Stomach (tissue), 8 donors: ENCODE measurements at regions not wholly inside any gene's neighbourhood (a gene's known extent, or its start where the extent isn't known, plus 50 kb on each side); places are given as distances from the start of the nearest gene placed in this dataset.

Source experiments
- DNase-seq, 2 donors: peaks; one replicate each; pipeline versions ENCODE4 v3.0.0 to v3.0.0-alpha.2; 2013 to 2019
- H3K27ac ChIP-seq, 5 donors: fragments of 200-600 bp in 4 of 5; sonication (generic) in 4 of 5; one replicate each; pipeline ENCODE4 v1.5.1; 2013 to 2019; ENCODE audit warnings: mild to moderate bottlenecking in 1 of 5, moderate library complexity in 1 of 5
- H3K27me3 ChIP-seq, 3 donors: fragments of 200-600 bp; sonication (generic); one replicate each; pipeline ENCODE4 v1.5.1; 2017 to 2019; ENCODE audit warnings: mixed run types in 1 of 3
- H3K36me3 ChIP-seq, 4 donors: fragments of 200-600 bp; sonication (generic); 1 replicate in 3 of 4; 2 replicates in 1 of 4; pipeline ENCODE4 v1.5.1; 2016 to 2019
- H3K4me1 ChIP-seq, 4 donors: fragments of 200-600 bp; sonication (generic); one replicate each; pipeline ENCODE4 v1.5.1; 2016 to 2019
- H3K4me3 ChIP-seq, 4 donors: fragments of 200-600 bp; sonication (generic) in 3 of 4; one replicate each; pipeline ENCODE4 v1.5.1; 2016 to 2019; ENCODE audit warnings: mild to moderate bottlenecking in 1 of 4
- H3K9me3 ChIP-seq, 4 donors: fragments of 200-600 bp; sonication (generic); one replicate each; pipeline ENCODE4 v1.5.1; 2016 to 2019
- EP300 ChIP-seq: sonication (generic); formaldehyde crosslinking; IDR thresholded peaks from one replicate; pipeline ENCODE4 v1.6.1; 2017; ENCODE audit warnings: antibody characterized with exemption
- POLR2A ChIP-seq, 4 donors: fragments of 450-650 bp; IDR thresholded peaks; one replicate each; pipeline ENCODE4 v1.6.1; 2016; ENCODE audit warnings: antibody characterized with exemption in 4 of 4, control low read depth in 2 of 4, mild to moderate bottlenecking in 1 of 4, moderate library complexity in 1 of 4
- POLR2AphosphoS5 ChIP-seq, 3 donors: sonication (generic); formaldehyde crosslinking; IDR thresholded peaks; one replicate each; pipeline ENCODE4 v1.6.1; 2016; ENCODE audit warnings: antibody characterized with exemption in 3 of 3
- WGBS, 5 donors: extraction: QIAGEN DNeasy Blood & Tissue Kit in 3 of 5; methylation state at CpG; one replicate each; pipeline versions ENCODE4 v1.1.5 to v1.1.7; 2013 to 2018; 5-methylcytosine and 5-hydroxymethylcytosine counted together
- intact Hi-C: fragments of 100-400 bp; cut with DNase I; formaldehyde crosslinking; loops from one replicate; pipeline ENCODE4 v1.15.1; 2023; ENCODE audit warnings: low total_unique reads
- TF ChIP-seq, protein P1 (sequence below), 7 experiments: fragments of 450-650 bp in 4 of 7; fragments of 200-600 bp in 3 of 7; sonication (generic) in 3 of 7; IDR thresholded peaks; one replicate each; pipeline ENCODE4 v1.5.1; 2016 to 2019; ENCODE audit warnings: antibody characterized with exemption in 7 of 7, control low read depth in 2 of 7, mild to moderate bottlenecking in 1 of 7
- donor health status: healthy with polysubstance abuse.
- donor health status: Bipolar disorder and iron deficiency.
- donor health status: healthy.

DNA sequence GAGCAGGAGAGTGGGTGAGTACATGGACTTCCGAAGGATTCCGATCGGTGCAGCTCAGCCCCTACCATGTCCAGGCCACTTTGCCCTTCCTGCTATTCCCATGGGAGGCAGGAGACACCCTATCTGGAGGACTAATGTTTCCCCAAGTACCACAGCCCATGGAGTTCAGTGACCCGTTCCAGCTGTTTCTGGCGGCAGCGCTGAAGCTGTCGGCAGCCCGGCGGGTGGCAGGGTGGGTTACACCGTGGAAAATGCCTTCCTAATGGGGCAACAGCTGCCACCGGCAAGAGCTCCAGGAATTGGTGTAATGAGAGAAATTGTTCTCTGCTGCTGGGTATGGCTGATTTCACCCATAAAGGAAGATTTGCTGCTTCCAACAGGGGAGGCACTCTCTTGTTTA lies 98.3 kb downstream of the MYCN start:
- Histone ChIP-seq H3K27ac (no peak overlapping the region), H3K4me3 (no peak overlapping the region), H3K27me3 (peaks cover 0 to 8% (median 0%) of the 10 kb centered on the region in 3 donors), H3K4me1 (no peaks in the 10 kb centered on the region), H3K9me3 (no peaks in the 10 kb centered on the region), H3K36me3 (no peaks in the 10 kb centered on the region)
- intact Hi-C loops: no loop called here
- TF ChIP-seq POLR2A (IDR thresholded peaks at IDR 0.05) (no peak), POLR2AphosphoS5 (IDR thresholded peaks at IDR 0.05) (no peak), EP300 (no peak)
- TF ChIP-seq, protein P1, sequence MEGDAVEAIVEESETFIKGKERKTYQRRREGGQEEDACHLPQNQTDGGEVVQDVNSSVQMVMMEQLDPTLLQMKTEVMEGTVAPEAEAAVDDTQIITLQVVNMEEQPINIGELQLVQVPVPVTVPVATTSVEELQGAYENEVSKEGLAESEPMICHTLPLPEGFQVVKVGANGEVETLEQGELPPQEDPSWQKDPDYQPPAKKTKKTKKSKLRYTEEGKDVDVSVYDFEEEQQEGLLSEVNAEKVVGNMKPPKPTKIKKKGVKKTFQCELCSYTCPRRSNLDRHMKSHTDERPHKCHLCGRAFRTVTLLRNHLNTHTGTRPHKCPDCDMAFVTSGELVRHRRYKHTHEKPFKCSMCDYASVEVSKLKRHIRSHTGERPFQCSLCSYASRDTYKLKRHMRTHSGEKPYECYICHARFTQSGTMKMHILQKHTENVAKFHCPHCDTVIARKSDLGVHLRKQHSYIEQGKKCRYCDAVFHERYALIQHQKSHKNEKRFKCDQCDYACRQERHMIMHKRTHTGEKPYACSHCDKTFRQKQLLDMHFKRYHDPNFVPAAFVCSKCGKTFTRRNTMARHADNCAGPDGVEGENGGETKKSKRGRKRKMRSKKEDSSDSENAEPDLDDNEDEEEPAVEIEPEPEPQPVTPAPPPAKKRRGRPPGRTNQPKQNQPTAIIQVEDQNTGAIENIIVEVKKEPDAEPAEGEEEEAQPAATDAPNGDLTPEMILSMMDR (IDR thresholded peaks at IDR 0.05): no peak
- DNase-seq: no peak
- 88 to 91% (median 89%) methylated on average over 4 to 11 of the region's 11 CpGs for WGBS, 5 donors

DNA sequence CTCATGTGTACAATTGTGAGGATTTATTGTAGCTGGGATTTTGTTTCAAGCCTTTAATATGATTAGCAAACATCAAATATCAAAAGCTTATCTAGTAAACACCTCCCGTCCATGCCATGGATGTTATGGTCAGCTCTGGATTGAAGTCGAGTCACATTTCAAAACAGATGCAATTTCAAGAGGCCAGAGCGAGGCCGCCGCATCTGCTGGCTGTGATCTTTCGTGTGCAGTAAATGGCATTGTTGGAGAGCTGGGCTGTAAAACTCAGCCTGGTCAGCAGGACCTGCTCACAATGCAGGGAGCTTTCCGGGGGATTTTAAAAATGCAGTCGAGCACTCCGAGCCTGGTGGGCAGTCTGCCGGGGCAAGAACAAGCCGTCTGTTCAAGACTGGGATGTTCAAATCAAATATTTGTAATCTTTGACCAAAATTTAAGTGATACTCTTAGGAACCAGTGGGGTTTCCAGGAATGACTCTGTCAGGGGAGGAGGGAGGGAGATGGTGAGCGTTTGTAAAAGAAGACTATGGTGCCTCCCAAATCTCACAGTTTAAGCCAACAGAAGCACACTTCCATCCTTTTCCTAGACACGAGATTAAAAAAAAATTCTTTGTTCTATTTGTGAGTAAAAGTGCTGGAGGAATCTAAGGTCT lies 97.6 kb downstream of the MYCN start:
- no peak overlapping the region for H3K4me3 ChIP-seq
- H3K27me3 ChIP-seq: peaks cover 0 to 8% (median 0%) of the 10 kb centered on the region in 3 donors
- TF ChIP-seq EP300 (no peak), POLR2A (IDR thresholded peaks at IDR 0.05) (no peak), POLR2AphosphoS5 (IDR thresholded peaks at IDR 0.05) (no peak)
- TF ChIP-seq, protein P1 (IDR thresholded peaks at IDR 0.05): no peak
- intact Hi-C loops: no loop called here
- 64 to 73% (median 68%) methylated on average over 13 of the region's 13 CpGs for WGBS, 5 donors
- H3K27ac ChIP-seq: no peak overlapping the region
- DNase-seq: no peak
- H3K36me3 ChIP-seq: no peaks in the 10 kb centered on the region
- H3K9me3 ChIP-seq: no peaks in the 10 kb centered on the region
- no peaks in the 10 kb centered on the region for H3K4me1 ChIP-seq

DNA sequence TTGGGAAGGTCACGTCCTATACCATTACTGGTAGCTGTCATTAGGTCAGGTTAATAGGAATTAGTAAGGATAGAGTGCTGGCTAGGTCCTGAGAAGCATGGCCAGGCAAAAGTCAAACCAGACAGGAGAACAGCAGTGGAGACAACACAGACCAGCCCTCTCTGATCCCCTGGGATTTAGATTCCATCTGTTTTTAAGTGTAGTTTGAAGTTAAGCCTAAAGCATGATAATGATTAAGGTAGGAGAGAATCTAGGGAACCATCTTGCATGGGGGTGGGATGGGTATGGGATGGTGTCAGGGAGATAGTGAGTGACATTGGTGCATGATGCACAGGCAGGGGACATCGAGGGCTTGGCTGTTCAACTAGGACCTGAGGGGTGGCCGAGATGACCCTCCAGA lies 96.6 kb downstream of the MYCN start:
- DNase-seq: no peak
- Histone ChIP-seq H3K36me3 (no peaks in the 10 kb centered on the region), H3K9me3 (no peaks in the 10 kb centered on the region), H3K27me3 (peaks cover 0 to 8% (median 0%) of the 10 kb centered on the region in 3 donors), H3K4me1 (peaks cover 0 to under 1% (median 0%) of the 10 kb centered on the region in 4 donors), H3K4me3 (no peak overlapping the region), H3K27ac (no peak overlapping the region)
- TF ChIP-seq POLR2AphosphoS5 (IDR thresholded peaks at IDR 0.05) (no peak), POLR2A (IDR thresholded peaks at IDR 0.05) (no peak), EP300 (no peak)
- TF ChIP-seq, protein P1 (IDR thresholded peaks at IDR 0.05): no peak
- intact Hi-C loops: no loop called here
- WGBS, 5 donors: 81 to 95% (median 86%) methylated on average over 3 of the region's 3 CpGs

DNA sequence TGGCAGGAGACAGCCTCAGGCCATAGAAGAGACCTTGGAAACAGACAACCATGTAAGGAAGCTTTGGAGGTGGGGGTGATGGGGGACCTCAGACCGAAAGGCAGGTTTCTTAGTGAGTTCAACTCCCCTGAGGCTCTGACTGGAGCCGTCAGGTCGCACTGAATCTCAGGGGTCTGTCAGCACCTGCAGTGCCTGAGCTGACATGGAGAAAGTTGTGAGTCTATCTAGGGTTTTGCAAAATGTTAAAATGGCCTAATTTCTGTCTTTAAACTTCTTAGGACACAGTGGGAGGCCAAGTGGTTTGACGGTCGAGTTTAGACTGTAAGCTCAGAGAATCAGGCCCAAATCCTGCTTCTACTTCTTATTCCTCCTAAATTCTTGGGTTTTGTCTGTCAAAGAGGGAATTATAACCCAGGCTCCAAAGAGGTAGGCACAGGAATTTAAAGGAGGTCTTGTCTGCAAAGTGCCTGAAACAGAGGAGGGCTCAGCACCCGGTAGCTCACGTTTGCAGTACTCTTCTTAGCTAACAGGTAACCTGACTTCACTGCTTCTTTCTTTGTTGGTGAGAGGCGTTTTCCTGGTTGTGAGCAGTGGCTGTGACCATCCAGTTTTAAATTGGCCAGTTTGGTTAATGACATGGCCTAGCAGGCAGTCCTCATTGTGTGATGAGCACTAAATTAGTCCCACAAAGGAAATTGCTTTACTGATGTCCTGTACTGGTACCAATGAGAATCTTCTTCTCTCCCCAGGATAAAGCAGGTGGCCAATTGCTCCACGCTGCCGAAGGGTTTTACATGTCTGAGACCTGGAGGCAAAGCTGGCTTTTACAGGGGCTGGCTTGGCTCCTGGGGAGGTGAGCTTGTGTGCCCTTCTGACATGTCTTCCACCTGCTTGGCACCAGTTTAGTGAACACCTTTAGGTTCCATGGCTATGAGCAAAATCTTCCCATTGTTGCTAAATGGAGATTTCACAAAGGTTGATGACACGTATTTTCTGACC lies 95.7 kb downstream of the MYCN start:
- intact Hi-C loops: no loop called here
- no peak overlapping the region for H3K4me3 ChIP-seq
- H3K4me1 ChIP-seq: peaks cover 0 to 4% (median 0%) of the 10 kb centered on the region in 4 donors
- 88 to 94% (median 92%) methylated on average over 11 of the region's 11 CpGs for WGBS, 5 donors
- no peaks in the 10 kb centered on the region for H3K9me3 ChIP-seq
- H3K27ac ChIP-seq: no peak overlapping the region
- no peak for DNase-seq
- TF ChIP-seq POLR2AphosphoS5 (IDR thresholded peaks at IDR 0.05): no peak
- TF ChIP-seq POLR2A (IDR thresholded peaks at IDR 0.05): no peak
- TF ChIP-seq, protein P1 (IDR thresholded peaks at IDR 0.05): no peak
- no peak for TF ChIP-seq EP300
- H3K36me3 ChIP-seq: no peaks in the 10 kb centered on the region
- peaks cover 0 to 1% (median 0%) of the 10 kb centered on the region in 3 donors for H3K27me3 ChIP-seq
